Fibroblast of skin of left biceps (primary cell): ENCODE measurements at regions not wholly inside any gene's neighbourhood (a gene's known extent, or its start where the extent isn't known, plus 50 kb on each side); places are given as distances from the start of the nearest gene placed in this dataset.
"Not testable (repeated sequence)": the region's sequence is repeated elsewhere in the genome, so short reads cannot be mapped to it uniquely, and the experiment has no call there.

ENCODE experiments used
- DNase-seq, 2 experiments: peaks; one replicate each; pipeline ENCODE4 v3.0.0-alpha.2; 2013; ENCODE audit warnings: low read depth in 2 of 2

DNA sequence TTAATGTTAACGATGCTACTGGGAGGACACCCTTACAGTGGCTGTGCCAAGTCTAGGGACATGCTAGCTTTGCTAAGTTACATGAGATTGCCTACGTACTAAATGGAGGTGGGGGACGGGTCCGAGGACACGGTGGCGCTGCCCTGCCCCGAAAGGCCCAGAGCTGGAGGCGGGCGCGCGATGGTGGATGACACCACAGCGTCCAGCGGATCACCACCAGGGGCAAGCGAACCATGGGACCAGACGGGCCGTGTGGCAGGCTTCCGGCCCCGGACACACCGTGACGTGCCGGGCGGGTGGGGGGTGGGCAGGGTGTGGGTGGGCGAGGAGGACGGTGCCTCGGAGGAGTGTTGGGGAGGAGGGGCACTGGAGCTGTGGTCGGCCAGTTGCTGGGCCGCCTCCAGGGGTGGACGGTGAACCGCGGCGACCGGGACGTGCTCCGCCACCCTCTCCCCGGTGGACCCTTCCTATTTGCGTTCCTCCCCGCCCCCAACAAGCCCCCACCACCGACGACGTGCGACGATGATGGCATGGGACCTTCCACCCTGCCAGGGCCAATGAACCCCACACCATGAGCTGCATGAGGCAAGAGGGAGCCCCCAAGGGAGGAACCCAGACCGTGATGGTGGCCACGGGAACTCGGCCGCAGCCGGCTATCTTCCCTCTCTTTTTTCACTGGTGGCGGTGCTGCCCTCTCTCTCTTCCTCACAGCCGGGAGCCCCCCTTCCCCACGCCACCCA is 773.3 kb upstream of the DEFB115 start:
- DNase-seq, result no peak

DNA sequence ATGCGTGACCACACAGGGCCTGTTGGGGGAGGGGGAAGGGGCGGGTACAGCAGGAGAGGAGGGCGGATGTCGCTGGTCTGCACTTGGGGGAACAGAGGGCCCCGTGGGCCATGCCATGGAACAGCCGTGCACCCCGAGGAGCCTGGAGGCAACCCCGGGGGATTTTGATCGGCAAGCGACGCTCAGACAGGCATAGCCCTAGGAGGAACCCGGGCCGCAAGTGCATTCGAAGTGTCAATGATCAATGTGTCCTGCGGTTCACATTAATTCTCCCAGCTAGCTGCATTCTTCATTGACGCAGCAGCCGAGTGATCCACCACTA is 772.8 kb upstream of the DEFB115 start:
- no peak for DNase-seq

DNA sequence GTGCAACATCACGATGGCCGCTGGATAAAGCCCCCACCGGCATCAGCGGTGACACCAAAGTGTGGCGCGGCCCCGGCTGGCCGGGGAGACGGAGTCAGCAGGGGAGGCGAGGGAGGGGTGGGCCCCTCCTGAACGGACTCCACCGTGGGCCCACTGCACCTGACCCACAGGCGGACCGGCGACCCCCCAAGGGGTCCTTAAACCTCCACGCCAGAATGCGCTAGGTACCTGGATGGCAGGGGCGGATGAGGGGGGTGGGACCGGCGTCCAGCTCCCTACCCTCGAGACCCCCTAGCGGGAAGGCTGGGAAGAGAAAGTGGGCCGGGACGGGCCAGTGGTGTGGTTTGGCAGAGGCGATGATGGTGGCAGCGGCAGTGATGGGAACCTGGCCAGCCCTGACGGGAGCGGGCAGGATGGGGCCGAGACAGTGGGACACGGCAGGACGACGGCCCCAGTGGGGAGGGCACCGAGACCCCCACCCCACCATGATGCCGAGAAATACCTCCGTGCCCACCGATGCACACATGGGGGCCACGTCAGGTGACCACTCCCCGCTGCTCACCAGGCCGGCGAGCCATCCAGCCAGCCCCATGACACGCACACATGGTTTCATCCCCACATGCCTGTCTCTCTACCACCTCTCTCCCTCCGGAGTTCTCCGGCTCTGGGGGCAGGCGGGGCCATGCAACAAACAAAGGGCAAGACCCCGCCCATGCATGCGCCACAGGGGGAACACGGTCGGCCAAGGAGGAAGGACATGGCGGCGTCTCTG is 771.9 kb upstream of the DEFB115 start:
- DNase-seq, result no peak

DNA sequence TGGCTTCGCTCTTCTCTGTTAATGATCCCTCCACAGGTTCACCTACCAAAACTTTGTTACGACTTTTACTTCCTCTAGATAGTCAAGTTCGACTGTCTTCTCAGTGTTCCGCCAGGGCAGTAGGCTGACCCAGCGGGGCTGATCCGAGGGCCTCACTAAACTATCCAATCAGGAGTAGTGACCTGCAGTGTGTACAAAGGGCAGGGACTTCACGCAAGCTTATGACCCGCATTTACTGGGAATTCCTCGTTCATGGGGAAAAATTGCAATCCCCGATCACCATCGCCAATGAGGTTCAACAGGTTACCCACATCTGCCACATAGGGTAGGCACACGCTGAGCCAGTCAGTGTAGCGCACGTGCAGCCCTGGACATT is 771.4 kb upstream of the DEFB115 start:
- DNase-seq, result no peak

DNA sequence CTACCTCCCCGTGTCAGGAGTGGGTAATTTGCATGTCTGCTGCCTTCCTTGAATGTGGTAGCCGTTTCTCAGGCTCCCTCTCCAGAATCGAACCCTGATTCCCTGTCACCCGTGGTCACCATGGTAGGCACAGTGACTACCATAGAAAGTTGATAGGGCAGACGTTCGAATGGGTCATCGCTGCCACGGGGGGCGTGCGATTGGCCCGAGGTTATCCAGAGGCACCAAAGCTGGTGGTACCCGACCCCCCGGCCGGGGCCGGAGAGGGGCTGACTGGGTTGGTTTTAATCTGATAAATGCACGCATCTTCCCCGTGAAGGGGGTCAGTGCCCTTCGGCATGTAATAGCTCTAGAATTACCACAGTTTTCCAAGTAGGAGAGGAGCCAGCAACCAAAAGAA is 770.0 kb upstream of the DEFB115 start:
- not testable (repeated sequence) for DNase-seq

DNA sequence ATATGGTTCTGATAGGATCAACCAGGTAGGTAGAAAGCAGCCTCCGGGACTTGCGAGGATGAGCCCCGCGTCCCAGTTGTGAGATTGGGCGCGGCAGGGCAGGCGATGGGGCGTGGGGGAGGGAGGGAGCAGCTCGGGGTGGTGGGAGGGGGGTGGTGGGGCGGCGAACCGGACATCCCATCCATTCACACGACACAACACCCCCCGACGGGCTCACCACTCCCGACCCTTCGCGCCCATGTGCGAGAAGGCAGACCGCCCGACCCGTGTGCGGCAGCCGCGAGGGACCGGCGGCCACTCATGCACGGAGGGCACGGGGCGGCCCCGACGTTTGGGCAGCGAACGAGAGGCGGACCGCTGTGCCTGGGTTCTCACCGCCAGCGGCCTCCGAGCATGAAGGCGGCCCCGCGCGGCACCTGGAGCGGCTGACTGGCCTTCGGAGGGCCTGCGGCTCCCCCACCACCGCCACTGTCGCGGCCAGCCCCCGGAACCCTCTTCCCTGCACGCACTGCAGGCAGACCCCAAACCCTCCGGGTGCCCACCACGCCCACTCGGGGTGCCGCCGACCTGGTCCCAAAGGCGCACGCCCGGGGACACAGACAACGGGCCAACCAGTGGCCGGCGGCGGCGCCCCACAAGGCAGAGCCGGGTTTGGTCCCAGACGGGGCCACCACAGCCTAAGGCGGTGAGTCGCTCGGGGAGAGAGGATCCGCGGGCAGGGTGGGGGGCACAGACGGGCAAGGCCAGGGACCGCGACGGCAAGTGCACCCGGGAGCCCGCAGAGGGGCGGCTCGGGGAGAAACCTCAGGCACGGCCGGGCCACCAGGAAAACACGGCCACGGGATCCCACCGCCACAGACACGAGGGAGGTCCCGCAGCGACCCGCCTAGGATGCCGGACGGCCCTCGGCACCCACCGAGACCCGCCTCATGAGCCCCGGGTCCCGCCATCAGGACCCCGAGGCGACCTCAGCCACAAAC is 769.2 kb upstream of the DEFB115 start:
- no peak for DNase-seq

DNA sequence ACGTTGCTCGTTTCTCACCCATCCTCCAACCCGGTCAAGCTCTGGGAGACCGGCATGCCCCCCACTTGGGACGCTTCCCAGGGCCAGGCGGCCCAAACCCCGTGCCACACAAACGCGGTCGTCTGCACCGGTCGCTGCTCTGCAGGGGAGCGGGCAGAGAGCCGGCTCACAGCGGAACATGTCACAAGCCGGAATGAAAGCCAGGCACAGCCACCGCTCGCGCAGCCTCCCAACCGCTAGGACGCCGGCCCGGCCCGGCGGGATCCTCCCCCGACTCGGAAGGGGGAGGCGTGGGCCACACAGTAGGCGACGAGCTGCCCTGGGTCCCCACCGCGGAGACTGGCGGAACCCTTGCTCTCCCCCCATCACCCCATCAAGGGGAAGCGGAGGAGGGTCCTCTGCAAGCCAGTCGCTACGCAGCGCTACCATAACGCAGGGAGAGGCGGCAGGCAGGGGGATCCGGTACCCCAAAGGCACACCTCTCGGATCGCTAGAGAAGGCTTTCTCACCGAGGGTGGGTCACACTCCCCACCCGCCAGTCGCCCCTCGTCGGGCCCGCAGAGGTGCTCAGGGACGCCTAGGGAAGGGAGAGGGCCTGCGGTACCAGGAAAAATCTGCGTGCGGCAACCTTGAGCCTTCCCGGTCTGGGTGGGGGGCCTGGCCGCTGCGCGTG is 768.4 kb upstream of the DEFB115 start:
- DNase-seq, result no peak

DNA sequence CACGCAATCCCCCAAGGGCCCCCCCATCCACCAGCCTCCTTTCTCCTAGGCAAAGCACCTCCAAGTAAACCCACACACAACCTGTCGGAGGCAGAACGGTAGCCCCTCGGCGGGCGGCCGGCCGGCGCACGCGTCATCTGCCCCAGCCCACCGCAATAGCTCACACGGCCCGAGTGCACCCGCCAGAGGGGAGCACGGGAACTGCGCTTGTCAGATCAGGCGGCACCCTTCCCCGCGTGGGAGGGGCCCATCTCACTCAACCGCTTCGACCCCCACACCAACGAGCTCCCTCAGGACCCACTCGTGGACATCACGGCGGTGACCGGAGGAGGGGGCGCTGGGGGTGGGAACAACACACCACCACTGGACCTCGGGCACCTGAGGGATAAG is 767.9 kb upstream of the DEFB115 start:
- no peak for DNase-seq

DNA sequence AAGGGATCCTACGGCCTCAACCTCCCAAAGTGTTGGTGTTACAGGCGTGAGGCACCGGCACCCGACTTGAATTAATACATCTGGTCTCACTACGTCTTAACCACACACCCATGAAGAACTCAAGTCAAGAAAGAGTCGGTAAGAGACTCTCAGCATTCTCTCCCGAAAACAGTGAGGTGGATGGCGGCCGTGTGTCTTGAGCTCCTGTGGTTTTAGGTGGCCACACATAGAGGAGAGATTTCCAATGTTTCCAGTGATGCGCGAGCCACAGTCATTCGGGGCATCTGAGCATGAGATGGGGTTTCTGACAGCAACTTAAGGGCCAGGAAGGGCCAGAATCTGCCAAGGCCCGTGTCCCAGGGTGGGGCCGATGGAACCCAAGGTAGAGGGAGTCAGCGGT is 766.4 kb upstream of the DEFB115 start:
- no peak for DNase-seq

DNA sequence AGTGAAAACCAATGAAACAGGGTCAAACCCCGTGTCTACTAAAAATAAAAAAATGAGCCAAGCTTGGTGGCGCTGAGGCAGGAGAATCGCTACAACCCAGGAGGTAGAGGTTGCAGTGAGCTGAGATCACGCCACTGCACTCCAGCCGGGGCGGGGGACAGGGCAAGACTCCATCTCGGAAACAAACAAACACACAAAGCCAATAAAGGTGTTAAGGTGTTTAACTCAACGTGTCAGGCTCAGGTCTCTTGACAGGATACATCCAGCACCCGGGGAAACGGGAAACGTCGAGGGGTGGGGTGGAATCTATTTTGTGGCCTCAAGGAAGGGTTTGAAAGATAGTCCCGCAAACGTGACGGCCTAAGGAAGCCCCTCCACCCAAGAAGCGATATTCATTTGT is 760.8 kb upstream of the DEFB115 start:
- DNase-seq, result not testable (repeated sequence)

DNA sequence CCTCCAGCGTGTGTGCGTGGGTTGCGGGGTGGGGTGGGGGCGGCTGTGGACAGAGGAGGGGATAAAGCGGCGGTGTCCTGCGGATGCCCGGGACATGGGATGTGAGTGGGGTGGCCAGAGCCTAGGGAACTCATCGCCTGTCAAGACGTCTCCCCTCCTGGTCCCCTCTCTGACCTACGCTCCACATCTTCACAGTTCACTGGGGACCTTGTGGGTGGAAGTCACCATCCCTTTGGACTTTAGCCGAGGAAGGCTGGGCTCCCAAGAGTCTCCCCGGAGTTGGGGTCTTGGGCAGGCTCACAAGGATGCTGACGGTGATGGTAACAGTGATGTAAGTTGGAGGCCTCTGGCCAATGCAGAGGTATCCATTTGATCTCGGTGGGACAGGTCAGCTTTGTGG is 760.3 kb upstream of the DEFB115 start:
- not testable (repeated sequence) for DNase-seq

DNA sequence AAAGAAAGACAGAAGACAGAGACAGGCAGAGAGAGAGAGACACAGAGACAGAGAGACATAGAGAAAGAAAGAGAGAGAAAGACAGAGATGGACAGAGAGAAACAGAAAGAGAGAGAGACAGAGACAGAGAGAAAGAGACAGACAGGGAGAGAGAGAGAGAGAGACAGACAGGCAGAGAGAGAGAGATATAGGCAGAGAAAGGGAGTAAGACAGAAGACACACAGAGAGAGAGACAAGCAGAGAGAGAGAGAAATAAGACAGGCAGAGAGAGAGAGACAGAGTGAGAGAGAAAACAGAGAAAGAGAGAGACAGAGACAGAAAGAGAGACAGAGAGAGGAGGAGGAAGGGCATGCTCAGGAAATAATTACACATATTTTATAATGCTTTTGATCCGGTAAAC is 758.3 kb upstream of the DEFB115 start:
- DNase-seq, result no peak

DNA sequence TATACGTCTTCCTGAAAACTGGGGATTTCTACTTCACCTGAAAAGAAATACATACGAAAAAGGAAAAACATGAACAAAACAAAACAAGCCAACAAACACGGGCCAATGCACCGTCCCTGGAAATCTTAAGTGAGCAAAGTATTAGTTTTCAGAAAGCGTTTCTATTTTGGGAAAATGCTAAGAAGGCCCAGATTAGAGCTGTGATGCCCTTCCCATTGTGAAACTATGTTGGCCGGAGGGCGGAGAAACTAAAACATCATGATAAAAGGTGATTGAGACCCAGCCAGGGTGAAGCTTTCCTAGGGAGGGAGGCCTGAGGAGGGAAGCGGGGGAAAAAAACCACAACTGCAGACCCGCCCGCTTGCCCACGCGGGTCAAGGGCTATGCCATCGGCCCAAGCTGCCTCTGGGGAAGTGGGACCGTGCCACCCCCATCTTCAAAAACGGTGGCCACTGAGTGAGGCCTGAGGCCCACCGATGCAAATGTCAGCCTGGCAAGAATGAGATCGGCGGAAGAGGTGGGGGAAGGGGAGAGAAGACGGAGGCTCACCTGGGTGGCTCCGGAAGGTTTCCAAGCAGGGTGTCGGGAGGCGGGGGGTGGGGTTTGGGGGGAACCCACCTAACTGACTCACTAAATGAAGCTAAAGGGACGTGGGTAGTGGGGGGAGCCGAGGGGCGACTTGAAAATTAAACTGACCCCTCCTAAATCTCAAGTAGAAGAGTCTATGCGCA is 757.6 kb upstream of the DEFB115 start:
- not testable (repeated sequence) for DNase-seq

DNA sequence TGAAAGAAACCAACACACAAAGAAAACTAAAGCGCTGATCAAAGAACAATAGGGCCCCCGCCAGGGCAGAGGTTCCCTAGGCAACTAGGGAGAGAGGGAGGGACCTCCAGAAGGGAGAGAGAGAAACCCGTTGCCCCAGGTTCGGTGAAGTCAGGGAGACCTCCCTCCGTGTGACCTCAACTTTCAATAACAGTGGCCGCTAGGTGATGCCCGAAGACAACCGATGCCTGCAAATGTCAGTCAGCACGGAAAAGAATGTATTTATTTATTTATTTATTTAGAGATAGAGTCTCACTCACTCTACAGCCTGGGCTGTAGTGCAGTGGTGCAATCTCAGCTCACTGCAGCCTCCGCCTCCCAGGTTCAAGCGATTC is 757.0 kb upstream of the DEFB115 start:
- DNase-seq, result not testable (repeated sequence)

DNA sequence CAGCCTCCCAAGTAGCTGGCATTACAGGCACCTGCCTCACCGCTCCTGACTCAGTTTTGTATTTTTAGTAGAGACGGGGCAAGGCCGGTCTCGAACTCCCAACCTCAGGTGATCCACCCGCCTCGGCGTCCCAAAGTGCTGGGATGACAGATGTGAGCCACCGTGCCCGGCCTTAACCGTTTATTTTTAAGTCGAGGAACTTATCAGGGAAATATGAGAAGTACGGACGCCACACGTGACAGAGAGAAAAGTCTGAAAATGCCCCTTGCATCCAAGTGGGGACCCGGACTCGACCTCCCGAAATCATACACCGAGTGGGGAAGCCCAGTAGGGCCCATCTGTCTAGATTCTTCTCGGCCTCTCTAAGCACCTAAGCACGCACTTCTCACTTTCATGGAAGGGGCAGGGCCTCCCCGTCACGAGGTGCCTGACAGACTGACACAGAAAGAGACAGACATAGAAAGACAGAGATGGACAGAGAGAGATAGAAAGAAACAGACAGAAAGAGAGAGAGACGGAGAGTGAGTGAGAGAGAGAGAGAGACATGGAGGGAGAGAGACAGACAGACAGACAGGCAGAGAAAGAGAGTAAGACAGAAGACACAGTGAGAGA is 756.5 kb upstream of the DEFB115 start:
- no peak for DNase-seq

DNA sequence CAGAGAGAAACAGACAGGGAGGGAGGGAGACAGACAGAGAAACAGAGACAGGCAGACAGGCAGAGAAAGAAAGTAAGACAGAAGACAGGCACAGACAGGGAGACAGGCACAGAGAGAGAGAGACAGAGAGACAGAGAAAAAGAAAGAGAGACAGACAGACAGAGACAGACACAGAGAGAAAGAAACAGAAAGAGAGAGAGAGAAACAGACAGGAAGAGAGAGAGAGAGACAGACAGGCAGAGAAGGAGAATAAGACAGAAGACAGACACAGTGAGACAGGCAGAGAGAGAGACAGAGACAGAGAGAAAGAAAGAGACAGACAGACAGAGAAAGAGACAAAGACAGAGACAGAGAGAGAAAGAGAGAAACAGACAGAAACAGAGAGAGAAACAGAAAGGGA is 754.8 kb upstream of the DEFB115 start:
- DNase-seq, result no peak

DNA sequence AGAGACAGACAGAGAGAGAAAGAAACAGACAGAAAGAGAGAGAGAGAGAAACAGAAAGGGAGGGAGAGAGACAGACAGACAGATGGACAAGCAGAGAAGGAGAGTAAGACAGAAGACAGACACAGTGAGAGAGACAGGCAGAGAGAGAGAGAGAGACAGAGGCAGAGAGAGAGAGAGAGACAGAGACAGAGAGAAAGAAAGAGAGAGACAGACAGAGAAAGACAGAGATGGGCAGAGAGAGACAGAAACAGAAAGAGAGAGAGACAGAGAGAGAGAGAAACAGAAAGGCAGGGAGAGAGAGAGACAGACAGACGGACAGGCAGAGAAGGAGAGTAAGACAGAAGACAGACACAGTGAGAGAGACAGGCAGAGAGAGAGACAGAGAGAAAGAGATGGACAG is 754.3 kb upstream of the DEFB115 start:
- DNase-seq, result not testable (repeated sequence)

DNA sequence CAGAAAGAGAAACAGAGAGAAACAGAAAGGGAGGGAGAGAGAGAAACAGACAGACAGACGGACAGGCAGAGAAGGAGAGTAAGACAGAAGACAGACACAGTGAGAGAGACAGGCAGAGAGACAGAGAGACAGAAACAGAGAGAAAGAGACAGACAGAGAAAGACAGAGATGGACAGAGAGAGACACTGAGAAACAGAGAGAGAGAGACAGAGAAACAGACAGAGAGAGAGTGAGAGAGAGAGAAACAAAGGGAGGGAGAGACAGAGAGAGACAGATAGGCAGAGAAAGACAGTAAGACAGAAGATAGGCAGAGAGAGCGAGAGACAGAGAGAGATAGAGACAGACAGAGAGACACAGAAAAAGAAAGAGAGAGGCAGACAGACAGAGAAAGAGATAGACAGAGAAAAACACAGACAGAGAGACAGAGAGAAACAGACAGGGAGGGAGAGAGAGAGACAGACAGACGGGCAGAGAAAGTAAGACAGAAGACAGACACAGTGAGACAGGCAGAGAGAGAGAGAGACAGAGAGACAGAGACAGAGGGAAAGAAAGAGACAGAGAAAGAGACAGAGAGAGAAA is 753.4 kb upstream of the DEFB115 start:
- no peak for DNase-seq

DNA sequence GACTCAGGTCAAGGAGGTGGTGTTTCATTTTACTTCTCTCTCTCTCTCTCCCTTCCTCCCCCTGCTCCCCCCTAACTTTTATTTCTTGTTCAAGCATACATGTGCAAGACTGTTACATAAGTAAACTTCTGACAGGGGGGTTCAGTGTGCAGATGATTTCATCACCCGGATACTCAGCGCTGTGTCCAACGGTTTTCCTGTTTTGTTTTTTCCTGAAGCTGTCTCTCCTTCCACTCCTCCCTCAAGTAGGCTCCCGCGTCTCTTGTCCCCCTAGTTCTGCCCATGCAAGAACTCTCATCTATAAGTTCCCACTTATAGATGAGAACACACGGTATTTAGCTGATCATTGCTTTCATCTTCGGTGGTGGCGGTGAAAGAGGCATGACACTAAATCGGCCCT is 751.9 kb upstream of the DEFB115 start:
- DNase-seq, result no peak

DNA sequence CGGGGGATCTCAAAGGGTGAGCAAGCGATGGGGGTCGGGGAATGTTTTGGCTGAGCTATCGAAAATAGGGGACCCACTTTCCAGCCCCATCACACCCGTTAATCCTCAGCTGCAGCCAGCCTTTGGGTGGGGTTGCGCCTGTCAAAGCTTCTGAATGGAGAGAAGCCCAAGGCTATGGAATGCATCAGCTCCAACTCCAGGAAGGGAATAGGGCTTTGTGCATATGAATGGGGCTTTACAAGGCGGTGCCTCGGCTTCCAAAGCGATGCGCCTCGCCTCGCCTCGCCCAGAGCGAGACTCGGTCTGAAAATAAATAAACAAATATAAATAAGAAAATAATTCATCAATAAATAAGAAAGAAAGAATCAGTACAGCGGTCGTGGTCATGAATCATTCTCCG is 751.4 kb upstream of the DEFB115 start:
- no peak for DNase-seq
